ENCODE measurements at regions not wholly inside any gene's neighbourhood (a gene's known extent, or its start where the extent isn't known, plus 50 kb on each side); places are given as distances from the start of the nearest gene placed in this dataset.
"Not testable (repeated sequence)": the region's sequence is repeated elsewhere in the genome, so short reads cannot be mapped to it uniquely, and the experiment has no call there.

- intact Hi-C loops (cut with DNase I): no loop called here
- no peak for DNase-seq
These were observed 673.2 kb upstream of the SOX9 start for GRCh38 chr17:71447644-71448043.

GRCh38 chr17:71450657-71451056, 670.2 kb upstream of the SOX9 start:
- DNase-seq; intact Hi-C loops (cut with DNase I): not testable (repeated sequence)

- no peak for DNase-seq
- intact Hi-C loops (cut with DNase I): no loop called here
These were observed 666.9 kb upstream of the SOX9 start for GRCh38 chr17:71453876-71454422.

GRCh38 chr17:71455219-71455618, 665.6 kb upstream of the SOX9 start:
- intact Hi-C loops (cut with DNase I): no loop called here
- no peak for DNase-seq

- intact Hi-C loops (cut with DNase I): no loop called here
- DNase-seq: no peak
These were observed 662.5 kb upstream of the SOX9 start for GRCh38 chr17:71458322-71458721.

GRCh38 chr17:71460943-71461342, 659.9 kb upstream of the SOX9 start:
- DNase-seq: peak in 36 of 42 donors; percentile 2 to 83 (median 51)
- intact Hi-C loops (cut with DNase I): no loop called here

GRCh38 chr17:71461498-71462169, 659.2 kb upstream of the SOX9 start:
- DNase-seq: no peak
- intact Hi-C loops (cut with DNase I): no loop called here

GRCh38 chr17:71464241-71464640, 656.6 kb upstream of the SOX9 start:
- no peak for DNase-seq
- intact Hi-C loops (cut with DNase I): no loop called here

GRCh38 chr17:71464751-71465150, 656.1 kb upstream of the SOX9 start:
- intact Hi-C loops (cut with DNase I): no loop called here

GRCh38 chr17:71467719-71468118, 653.1 kb upstream of the SOX9 start:
- intact Hi-C loops (cut with DNase I): no loop called here
- no peak for DNase-seq

More at GRCh38 chr17:71464751-71465150, 656.1 kb upstream of the SOX9 start:
- DNase-seq: no peak

- intact Hi-C loops (cut with DNase I): loop anchor here (5.0 to 10.0 kb wide), 2 partner anchors 642 to 1075 kb away; no protein-coding TSS in a partner anchor
- no peak for DNase-seq
These were observed 650.8 kb upstream of the SOX9 start for GRCh38 chr17:71470062-71470461.

- intact Hi-C loops (cut with DNase I): loop anchor here (5.0 to 10.0 kb wide), 2 partner anchors 639 to 1072 kb away; no protein-coding TSS in a partner anchor
- peak in 19 of 42 donors; percentile 4 to 62 (median 27) for DNase-seq
These were observed 647.7 kb upstream of the SOX9 start for GRCh38 chr17:71472809-71473789.

GRCh38 chr17:71477356-71477755, 643.5 kb upstream of the SOX9 start:
- DNase-seq: no peak
- intact Hi-C loops (cut with DNase I): loop anchor here (10.0 kb wide), 1 partner anchor 1067 kb away; no protein-coding TSS in a partner anchor

GRCh38 chr17:71480099-71480498, 640.7 kb upstream of the SOX9 start:
- DNase-seq: no peak
- intact Hi-C loops (cut with DNase I): no loop called here

GRCh38 chr17:71482625-71483024, 638.2 kb upstream of the SOX9 start:
- DNase-seq: no peak
- intact Hi-C loops (cut with DNase I): no loop called here

GRCh38 chr17:71484546-71484945, 636.3 kb upstream of the SOX9 start:
- intact Hi-C loops (cut with DNase I): no loop called here
- no peak for DNase-seq

- intact Hi-C loops (cut with DNase I): no loop called here
These were observed 635.4 kb upstream of the SOX9 start for GRCh38 chr17:71485426-71485825.

GRCh38 chr17:71486261-71486660, 634.6 kb upstream of the SOX9 start:
- intact Hi-C loops (cut with DNase I): no loop called here
- no peak for DNase-seq

More at GRCh38 chr17:71485426-71485825, 635.4 kb upstream of the SOX9 start:
- DNase-seq: no peak

GRCh38 chr17:71488851-71489250, 632.0 kb upstream of the SOX9 start:
- DNase-seq: no peak
- intact Hi-C loops (cut with DNase I): no loop called here
